ENCODE measurements at regions not wholly inside any gene's neighbourhood (a gene's known extent, or its start where the extent isn't known, plus 50 kb on each side); places are given as distances from the start of the nearest gene placed in this dataset.

DNA sequence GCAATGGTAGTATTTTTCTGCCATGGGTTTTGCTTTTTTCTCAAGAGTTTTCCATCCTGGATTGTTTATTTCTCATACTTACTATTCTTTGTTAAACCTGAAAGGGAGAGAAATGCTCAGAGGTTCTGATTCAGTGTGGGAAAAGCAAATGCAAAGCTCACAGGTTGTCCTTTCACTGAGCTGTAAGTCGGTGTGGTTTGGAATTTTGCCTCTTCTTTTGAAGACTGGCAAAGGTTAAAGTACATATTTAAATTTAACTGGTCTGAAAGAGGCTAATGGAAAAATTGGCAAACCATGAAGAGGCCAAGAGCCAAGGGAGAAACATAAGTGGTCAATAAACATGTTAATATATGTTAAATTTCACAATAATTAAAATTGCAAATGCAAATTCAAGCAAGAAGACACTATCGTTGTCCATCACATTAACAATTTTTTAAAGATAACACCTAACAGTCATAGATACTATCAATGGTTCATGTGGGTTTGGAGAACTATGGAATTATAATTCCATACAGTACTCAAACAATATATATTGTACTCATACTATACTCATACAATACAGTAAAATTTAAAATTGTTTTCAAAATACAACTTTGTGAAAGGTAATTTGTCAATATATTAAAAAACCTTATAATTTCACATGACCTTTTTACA is 246.8 kb upstream of the STT3B start:
- CTCF ChIA-PET = no interaction called here
- TF ChIP-seq, protein P1, sequence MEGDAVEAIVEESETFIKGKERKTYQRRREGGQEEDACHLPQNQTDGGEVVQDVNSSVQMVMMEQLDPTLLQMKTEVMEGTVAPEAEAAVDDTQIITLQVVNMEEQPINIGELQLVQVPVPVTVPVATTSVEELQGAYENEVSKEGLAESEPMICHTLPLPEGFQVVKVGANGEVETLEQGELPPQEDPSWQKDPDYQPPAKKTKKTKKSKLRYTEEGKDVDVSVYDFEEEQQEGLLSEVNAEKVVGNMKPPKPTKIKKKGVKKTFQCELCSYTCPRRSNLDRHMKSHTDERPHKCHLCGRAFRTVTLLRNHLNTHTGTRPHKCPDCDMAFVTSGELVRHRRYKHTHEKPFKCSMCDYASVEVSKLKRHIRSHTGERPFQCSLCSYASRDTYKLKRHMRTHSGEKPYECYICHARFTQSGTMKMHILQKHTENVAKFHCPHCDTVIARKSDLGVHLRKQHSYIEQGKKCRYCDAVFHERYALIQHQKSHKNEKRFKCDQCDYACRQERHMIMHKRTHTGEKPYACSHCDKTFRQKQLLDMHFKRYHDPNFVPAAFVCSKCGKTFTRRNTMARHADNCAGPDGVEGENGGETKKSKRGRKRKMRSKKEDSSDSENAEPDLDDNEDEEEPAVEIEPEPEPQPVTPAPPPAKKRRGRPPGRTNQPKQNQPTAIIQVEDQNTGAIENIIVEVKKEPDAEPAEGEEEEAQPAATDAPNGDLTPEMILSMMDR (IDR thresholded peaks at IDR 0.05) = no peak
- intact Hi-C loops (cut with micrococcal nuclease) = no loop called here
- H3K4me1 Mint-ChIP-seq = no peaks in the 10 kb centered on the region
- ATAC-seq (ENCODE audit: low read depth) = no peak
- POLR2A ChIA-PET = interaction anchor here (0.6 kb wide), 1 partner anchor 24 kb away, joined by 4 read pairs; no protein-coding TSS in a partner anchor
- H3K27me3 Mint-ChIP-seq = no peaks in the 10 kb centered on the region
- DNase-seq = no peak
- no peak overlapping the region for H3K4me3 Mint-ChIP-seq
- no peaks in the 10 kb centered on the region for H3K9me3 Mint-ChIP-seq
- H3K36me3 Mint-ChIP-seq (ENCODE audit: low read depth) = no peaks in the 10 kb centered on the region
- no peak overlapping the region for H3K27ac Mint-ChIP-seq

DNA sequence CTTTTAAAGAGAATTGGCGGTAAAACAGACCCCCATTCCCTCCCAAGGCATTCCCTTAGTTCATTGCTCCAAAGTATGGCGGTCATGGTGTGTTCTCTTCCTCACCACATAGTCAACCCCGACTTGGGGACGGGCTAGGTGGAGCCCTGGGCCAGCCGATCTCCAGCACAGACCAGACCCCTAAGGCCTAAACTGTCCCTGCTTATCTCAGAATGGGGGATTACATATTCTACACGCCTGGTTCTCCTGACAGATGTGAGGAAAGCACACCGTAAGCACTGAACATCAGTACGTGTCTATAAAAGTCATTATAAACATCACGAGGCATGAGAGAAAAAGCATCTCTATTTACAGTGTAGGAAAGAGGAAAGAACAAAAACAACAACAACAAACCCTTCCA is 244.5 kb upstream of the STT3B start:
- CTCF ChIA-PET = no interaction called here
- no peak for ATAC-seq (ENCODE audit: low read depth)

DNA sequence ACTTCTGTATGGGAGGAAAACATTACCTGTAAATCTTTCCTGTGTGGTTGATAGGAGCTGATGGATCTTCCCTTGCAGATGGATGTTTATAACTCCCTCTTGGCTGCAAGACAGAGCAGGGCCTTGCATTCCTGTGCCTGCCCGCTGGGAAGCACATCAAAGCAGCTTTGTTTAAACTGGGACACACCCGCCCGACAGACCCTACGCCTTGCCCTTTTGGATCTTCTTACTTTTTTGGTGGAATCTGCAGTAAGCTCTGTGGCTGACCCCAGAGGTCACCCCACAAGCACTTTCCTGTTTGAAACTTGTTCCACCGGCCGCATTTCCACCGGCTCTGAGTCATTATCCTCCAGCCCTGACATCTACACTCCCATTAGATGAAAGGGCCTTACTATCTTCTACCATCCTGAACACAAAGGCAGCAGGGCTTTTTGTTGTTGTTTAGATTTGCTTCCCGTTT is 244.1 kb upstream of the STT3B start:
- Mint-ChIP-seq H3K27ac (no peak overlapping the region), H3K36me3 (ENCODE audit: low read depth) (no peaks in the 10 kb centered on the region), H3K4me3 (no peak overlapping the region), H3K9me3 (no peaks in the 10 kb centered on the region), H3K4me1 (no peaks in the 10 kb centered on the region), H3K27me3 (no peaks in the 10 kb centered on the region)
- intact Hi-C loops (cut with micrococcal nuclease) = no loop called here
- ChIA-PET CTCF (no interaction called here), POLR2A (no interaction called here)
- TF ChIP-seq, protein P1 (IDR thresholded peaks at IDR 0.05) = no peak
- ATAC-seq (ENCODE audit: low read depth) (no peak), DNase-seq (no peak)

More for the DNA sequence above, 244.5 kb upstream of the STT3B start:
- no peaks in the 10 kb centered on the region for H3K9me3 Mint-ChIP-seq
- H3K27me3 Mint-ChIP-seq = no peaks in the 10 kb centered on the region
- no peak for DNase-seq
- no peak overlapping the region for H3K27ac Mint-ChIP-seq
- TF ChIP-seq, protein P1 (IDR thresholded peaks at IDR 0.05) = no peak
- no peaks in the 10 kb centered on the region for H3K36me3 Mint-ChIP-seq (ENCODE audit: low read depth)
- intact Hi-C loops (cut with micrococcal nuclease) = no loop called here
- H3K4me3 Mint-ChIP-seq = no peak overlapping the region
- POLR2A ChIA-PET = no interaction called here
- H3K4me1 Mint-ChIP-seq = no peaks in the 10 kb centered on the region

DNA sequence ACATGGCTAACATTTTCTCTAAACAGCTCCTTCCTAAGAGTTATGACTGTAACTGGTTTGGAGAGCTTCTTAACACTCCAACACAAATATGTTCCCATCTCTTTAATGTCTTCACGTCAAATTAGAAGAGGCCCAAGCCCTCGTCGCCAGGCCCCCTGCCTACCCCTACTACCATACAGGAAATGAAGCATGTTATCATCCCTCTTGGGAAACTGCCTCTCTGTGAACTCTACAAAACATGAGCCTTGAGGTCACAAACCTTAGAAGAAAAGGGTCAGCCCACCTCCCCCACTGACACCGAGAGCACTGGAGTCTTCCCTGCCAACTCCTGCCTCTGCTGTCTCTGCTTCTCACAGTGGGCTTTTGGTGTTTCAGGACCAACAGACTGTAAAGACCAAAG is 243.1 kb upstream of the STT3B start:
- H3K27ac Mint-ChIP-seq = no peak overlapping the region

DNA sequence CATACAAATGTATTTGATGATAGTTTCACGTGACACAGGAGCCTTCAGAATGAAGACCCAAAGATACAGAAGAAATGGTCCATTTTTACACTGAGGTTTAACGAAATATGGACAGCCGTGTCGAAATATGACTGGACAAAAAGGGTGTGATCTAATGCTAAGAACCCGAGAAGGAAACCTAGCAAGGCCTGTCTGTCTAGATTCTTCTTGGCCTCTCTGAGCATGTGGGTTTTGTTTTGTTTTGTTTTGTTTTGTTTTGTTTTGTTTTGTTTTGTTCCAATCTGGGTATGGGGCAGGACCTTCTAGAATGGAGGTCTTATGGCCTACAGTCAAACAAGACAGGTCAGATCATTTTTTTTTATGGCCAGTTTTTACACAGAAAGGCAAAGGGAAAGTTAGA is 242.7 kb upstream of the STT3B start:
- Mint-ChIP-seq H3K27me3 (no peaks in the 10 kb centered on the region), H3K36me3 (ENCODE audit: low read depth) (no peaks in the 10 kb centered on the region), H3K9me3 (no peaks in the 10 kb centered on the region), H3K27ac (no peak overlapping the region), H3K4me3 (no peak overlapping the region), H3K4me1 (no peaks in the 10 kb centered on the region)
- intact Hi-C loops (cut with micrococcal nuclease) = no loop called here
- ATAC-seq (ENCODE audit: low read depth) (no peak), DNase-seq (no peak)
- TF ChIP-seq, protein P1 (IDR thresholded peaks at IDR 0.05) = no peak
- ChIA-PET CTCF (no interaction called here), POLR2A (no interaction called here)

More for the DNA sequence above, 243.1 kb upstream of the STT3B start:
- intact Hi-C loops (cut with micrococcal nuclease) = no loop called here
- Mint-ChIP-seq H3K4me3 (no peak overlapping the region), H3K36me3 (ENCODE audit: low read depth) (no peaks in the 10 kb centered on the region), H3K9me3 (no peaks in the 10 kb centered on the region), H3K4me1 (no peaks in the 10 kb centered on the region), H3K27me3 (no peaks in the 10 kb centered on the region)
- ChIA-PET CTCF (no interaction called here), POLR2A (no interaction called here)
- TF ChIP-seq, protein P1 (IDR thresholded peaks at IDR 0.05) = no peak
- ATAC-seq (ENCODE audit: low read depth) = no peak
- DNase-seq = no peak

Data from activated B cell treated with CpG ODN at 0.5 μM for 24 hours (primary cell).